Keratinocyte (primary cell): ENCODE measurements at regions not wholly inside any gene's neighbourhood (a gene's known extent, or its start where the extent isn't known, plus 50 kb on each side); places are given as distances from the start of the nearest gene placed in this dataset.

Source experiments
- DNase-seq: peaks from one replicate; pipeline ENCODE4 v3.0.0-alpha.2; 2011; ENCODE audit warnings: low read depth, missing footprints, low spot score
- FAIRE-seq: peaks from 2 replicates; lab custom pipeline; 2011; peaks lifted over from hg19 to GRCh38; lab: Jason Lieb, UNC
- H2AFZ ChIP-seq: 2 replicates; pipeline ENCODE4 v1.6.0; 2012; ENCODE audit warnings: low read length, control low read depth, inconsistent platforms; ENCODE audit not compliant: control insufficient read depth
- H3K27ac ChIP-seq: 2 replicates; pipeline ENCODE4 v1.5.1; 2011; ENCODE audit warnings: low read length; ENCODE audit not compliant: control insufficient read depth, insufficient read depth
- H3K27me3 ChIP-seq: 3 replicates; pipeline ENCODE4 v1.6.0; 2011; ENCODE audit warnings: low read length; ENCODE audit not compliant: control insufficient read depth, insufficient read depth; ENCODE audit errors: extremely low read depth
- H3K36me3 ChIP-seq, 2 experiments: 2 replicates in 1 of 2; 3 replicates in 1 of 2; pipeline ENCODE4 v1.5.1; 2011; ENCODE audit warnings: low read length in 2 of 2, mild to moderate bottlenecking in 1 of 2; ENCODE audit not compliant: control insufficient read depth in 2 of 2, insufficient read depth in 2 of 2; ENCODE audit errors: extremely low read depth in 1 of 2
- H3K4me1 ChIP-seq: 3 replicates; pipeline ENCODE4 v1.5.1; 2011; ENCODE audit warnings: low read length; ENCODE audit not compliant: control insufficient read depth, insufficient read depth; ENCODE audit errors: extremely low read depth
- H3K4me2 ChIP-seq: 3 replicates; pipeline ENCODE4 v1.6.0; 2011; ENCODE audit warnings: low read depth, low read length; ENCODE audit not compliant: control insufficient read depth, insufficient read depth; ENCODE audit errors: extremely low read depth
- H3K4me3 ChIP-seq, 3 experiments: fragments of 200-600 bp in 1 of 3; sonication (generic) in 1 of 3; 2 replicates in 2 of 3; 3 replicates in 1 of 3; pipeline ENCODE4 v1.5.1; 2011 to 2016; ENCODE audit warnings: low read length in 3 of 3, mild to moderate bottlenecking in 3 of 3, control low read depth in 2 of 3, inconsistent platforms in 1 of 3, low read depth in 1 of 3, mixed read lengths in 1 of 3, mixed run types in 1 of 3, moderate library complexity in 1 of 3; ENCODE audit not compliant: control insufficient read depth in 2 of 3, insufficient read depth in 2 of 3; ENCODE audit errors: extremely low read depth in 1 of 3
- H3K79me2 ChIP-seq: 2 replicates; pipeline ENCODE4 v1.6.0; 2012; ENCODE audit warnings: low read length; ENCODE audit not compliant: control insufficient read depth, insufficient read depth
- H3K9ac ChIP-seq: 3 replicates; pipeline ENCODE4 v1.6.0; 2011; ENCODE audit warnings: low read length; ENCODE audit not compliant: control insufficient read depth, insufficient read depth; ENCODE audit errors: extremely low read depth
- H3K9me1 ChIP-seq: 3 replicates; pipeline ENCODE4 v1.6.0; 2011; ENCODE audit warnings: low read length; ENCODE audit not compliant: control insufficient read depth, insufficient read depth; ENCODE audit errors: extremely low read depth
- H3K9me3 ChIP-seq: 2 replicates; pipeline ENCODE4 v1.5.1; 2012; ENCODE audit warnings: low read depth, low read length; ENCODE audit not compliant: control insufficient read depth
- H4K20me1 ChIP-seq: 3 replicates; pipeline ENCODE4 v1.6.0; 2011; ENCODE audit warnings: low read length; ENCODE audit not compliant: control insufficient read depth, insufficient read depth; ENCODE audit errors: extremely low read depth
- CTCF ChIP-seq, 3 experiments: IDR thresholded peaks in 1 of 3; conservative IDR thresholded peaks in 1 of 3; optimal IDR thresholded peaks in 1 of 3; 2 replicates in 2 of 3; 3 replicates in 1 of 3; pipeline versions ENCODE3 to v1.5.1; 2011; ENCODE audit warnings: low read length in 3 of 3, mild to moderate bottlenecking in 3 of 3, moderate library complexity in 2 of 3, control low read depth in 1 of 3, inconsistent platforms in 1 of 3; ENCODE audit not compliant: insufficient read depth in 2 of 3; ENCODE audit errors: extremely low read depth in 1 of 3
- EZH2 ChIP-seq: IDR thresholded peaks from one replicate; pipeline ENCODE4 v1.6.1; 2012; ENCODE audit warnings: inconsistent platforms, mild to moderate bottlenecking, low read length, moderate library complexity
- dilution Hi-C: fragments of 300-500 bp; cut with MboI; formaldehyde crosslinking; loops from one replicate; pipeline ENCODE4 v1.7.0; 2020; ENCODE audit warnings: low sequenced_read_pairs; ENCODE audit not compliant: extremely low pct_ligation_motif_present

GRCh38 chr5:98328015-98328414 lies 445.4 kb upstream of the RGMB start:
- no peak for FAIRE-seq
- no peak overlapping the region for H3K27ac ChIP-seq
- dilution Hi-C loops, result no loop called here
- H3K27me3 ChIP-seq, result no peaks in the 10 kb centered on the region
- H3K4me3 ChIP-seq, result no peak overlapping the region
- H3K9ac ChIP-seq, result no peak overlapping the region
- no peaks in the 10 kb centered on the region for H4K20me1 ChIP-seq
- H3K79me2 ChIP-seq, result no peaks in the 10 kb centered on the region
- TF ChIP-seq EZH2 (no peak), CTCF (optimal IDR thresholded peaks at IDR 0.05 in 1 of 3, IDR thresholded peaks at IDR 0.05 in 1 of 3, conservative IDR thresholded peaks at IDR 0.05 in 1 of 3; ENCODE audit: extremely low read depth in 1 of 3, insufficient read depth in 2 of 3, low read length in 3 of 3) (no peak)
- H3K36me3 ChIP-seq, result no peaks in the 10 kb centered on the region
- H2AFZ ChIP-seq, result no peak overlapping the region
- H3K4me2 ChIP-seq, result no peak overlapping the region
- H3K4me1 ChIP-seq, result no peaks in the 10 kb centered on the region
- H3K9me1 ChIP-seq, result no peaks in the 10 kb centered on the region
- no peak for DNase-seq
- no peaks in the 10 kb centered on the region for H3K9me3 ChIP-seq

DNA sequence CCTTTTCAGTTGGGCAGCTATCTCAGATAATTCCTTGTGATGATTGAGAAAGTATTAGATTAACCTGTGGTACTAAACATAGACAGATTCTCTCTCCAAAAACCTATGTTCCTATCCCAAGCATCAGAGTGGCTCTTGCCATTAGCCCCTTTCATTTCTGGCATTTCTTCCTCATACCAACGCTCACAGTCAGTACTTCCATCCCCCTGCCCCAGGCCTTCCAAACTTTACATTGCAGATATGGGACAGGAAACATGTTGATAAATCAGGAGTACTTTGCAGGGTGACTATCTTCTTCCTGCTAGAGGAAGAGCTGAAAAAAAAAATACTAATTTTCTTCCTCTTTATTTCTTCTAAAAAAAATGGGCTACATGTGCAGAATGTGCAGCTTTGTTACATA lies 442.6 kb upstream of the RGMB start:
- Histone ChIP-seq H3K9me3 (no peaks in the 10 kb centered on the region), H2AFZ (peak overlapping the region; percentile 71), H3K27ac (no peak overlapping the region), H3K9me1 (no peaks in the 10 kb centered on the region), H3K9ac (no peak overlapping the region), H3K36me3 (no peaks in the 10 kb centered on the region), H4K20me1 (no peaks in the 10 kb centered on the region), H3K79me2 (no peaks in the 10 kb centered on the region), H3K4me3 (no peak overlapping the region), H3K4me2 (no peak overlapping the region), H3K4me1 (no peaks in the 10 kb centered on the region), H3K27me3 (no peaks in the 10 kb centered on the region)
- dilution Hi-C loops, result no loop called here
- FAIRE-seq, result no peak
- TF ChIP-seq CTCF (optimal IDR thresholded peaks at IDR 0.05 in 1 of 3, IDR thresholded peaks at IDR 0.05 in 1 of 3, conservative IDR thresholded peaks at IDR 0.05 in 1 of 3; ENCODE audit: extremely low read depth in 1 of 3, insufficient read depth in 2 of 3, low read length in 3 of 3) (no peak), EZH2 (no peak)
- DNase-seq, result no peak
